HepG2 (cell line): ENCODE measurements at regions not wholly inside any gene's neighbourhood (a gene's known extent, or its start where the extent isn't known, plus 50 kb on each side); places are given as distances from the start of the nearest gene placed in this dataset.

Experiments
- ATAC-seq: fragments of 200-7000 bp; cut with Tn5 transposase; 3 replicates; pipeline ENCODE4 v1.9.1; 2020; ENCODE audit warnings: mild to moderate bottlenecking, moderate library complexity
- BruUV-seq: library from RNA; stranded (reverse); fragments of 400-500 nt; replicated peaks from 2 replicates; lab custom pipeline; 2021; lab: Mats Ljungman, UMichigan
- CTCF ChIA-PET: fragments of 300-600 bp; formaldehyde crosslinking; extraction: SDS; loops from one replicate; lab custom pipeline; 2021; ENCODE audit warnings: low total read pairs, inconsistent platforms, low intra/inter-chr PET ratio; lab: Yijun Ruan, JAX
- POLR2A ChIA-PET: fragments of 350-600 bp; sonication (Branson Sonifier 250); formaldehyde crosslinking; loops from one replicate; lab custom pipeline; 2020; ENCODE audit warnings: antibody characterized with exemption, inconsistent platforms; lab: Yijun Ruan, JAX
- DNase-seq: peaks from one replicate; pipeline ENCODE4 v3.0.0-alpha.2; 2015; ENCODE audit warnings: low spot score
- FAIRE-seq: peaks from 3 replicates; lab custom pipeline; 2011; peaks lifted over from hg19 to GRCh38; lab: Jason Lieb, UNC
- H2AFZ ChIP-seq: one replicate; pipeline ENCODE4 v1.6.1; 2011; ENCODE audit warnings: low read length, inconsistent platforms
- H3K27ac ChIP-seq: fragments of 300-600 bp; 3 replicates; pipeline ENCODE4 v1.8.0; 2011; ENCODE audit warnings: mixed run types, mild to moderate bottlenecking, mixed read lengths, low read length, inconsistent platforms; ENCODE audit not compliant: insufficient read depth; ENCODE audit errors: extremely low read length
- H3K27me3 ChIP-seq, 2 experiments: fragments of 200-600 bp in 1 of 2; 2 replicates in 1 of 2; 3 replicates in 1 of 2; pipeline versions ENCODE4 v1.6.0 to v1.8.0; 2011; ENCODE audit warnings: low read length in 2 of 2, mild to moderate bottlenecking in 2 of 2, moderate library complexity in 2 of 2, inconsistent platforms in 1 of 2; ENCODE audit not compliant: insufficient read depth in 2 of 2, control insufficient read depth in 1 of 2
- H3K36me3 ChIP-seq, 2 experiments: fragments of 200-600 bp in 1 of 2; replicated peaks in 1 of 2; 2 replicates in 1 of 2; 3 replicates in 1 of 2; pipeline versions ENCODE4 v1.5.1 to v1.8.0; 2011; ENCODE audit warnings: low read length in 2 of 2, inconsistent platforms in 1 of 2; ENCODE audit not compliant: insufficient read depth in 2 of 2, control insufficient read depth in 1 of 2
- H3K4me1 ChIP-seq: 2 replicates; pipeline ENCODE4 v1.5.1; 2012; ENCODE audit warnings: low read length, inconsistent platforms; ENCODE audit not compliant: insufficient read depth
- H3K4me2 ChIP-seq: 2 replicates; pipeline ENCODE4 v1.6.0; 2011; ENCODE audit warnings: low read depth, low read length, inconsistent platforms
- H3K4me3 ChIP-seq, 3 experiments: fragments of 200-600 bp in 1 of 3; sonication (generic), shearing (Covaris generic) in 1 of 3; replicated peaks in 1 of 3; 2 replicates each; pipeline ENCODE4 v1.5.1; 2011 to 2016; ENCODE audit warnings: low read length in 3 of 3, inconsistent platforms in 2 of 3, low read depth in 2 of 3, mild to moderate bottlenecking in 2 of 3, control low read depth in 1 of 3, mixed read lengths in 1 of 3; ENCODE audit not compliant: insufficient read depth in 1 of 3
- H3K79me2 ChIP-seq: one replicate; pipeline ENCODE4 v1.6.1; 2011; ENCODE audit warnings: low read length, inconsistent platforms; ENCODE audit not compliant: insufficient read depth
- H3K9ac ChIP-seq: 2 replicates; pipeline ENCODE4 v1.6.0; 2011; ENCODE audit warnings: mild to moderate bottlenecking, low read depth, low read length, inconsistent platforms; ENCODE audit not compliant: insufficient read depth
- H3K9me3 ChIP-seq: 2 replicates; pipeline ENCODE4 v1.5.1; 2012; ENCODE audit warnings: mild to moderate bottlenecking, low read length
- H4K20me1 ChIP-seq: 2 replicates; pipeline ENCODE4 v1.6.0; 2011; ENCODE audit warnings: inconsistent platforms, mild to moderate bottlenecking, low read length, moderate library complexity; ENCODE audit not compliant: insufficient read depth
- AKAP8 ChIP-seq: sonication (generic); formaldehyde crosslinking; IDR thresholded peaks from 2 replicates; pipeline ENCODE4 v1.5.1; 2020; ENCODE audit warnings: mild to moderate bottlenecking, missing genetic modification reagents
- CHD2 ChIP-seq: IDR thresholded peaks from 2 replicates; pipeline ENCODE4 v1.6.1; 2011; ENCODE audit warnings: low read depth, low read length, improper control_type of control experiment
- EED ChIP-seq: sonication (generic); formaldehyde crosslinking; IDR thresholded peaks from 2 replicates; pipeline ENCODE4 v1.5.0; 2020; ENCODE audit warnings: mild to moderate bottlenecking, missing genetic modification reagents
- EZH2 ChIP-seq: conservative IDR thresholded peaks from 2 replicates; pipeline ENCODE4 v1.6.1; 2012; ENCODE audit warnings: mild to moderate bottlenecking, low read depth, low read length, moderate library complexity
- MLXIP ChIP-seq: sonication (generic); formaldehyde crosslinking; IDR thresholded peaks from 2 replicates; pipeline ENCODE4 v1.9.0; 2021; ENCODE audit warnings: missing genetic modification reagents, borderline replicate concordance
- PAF1 ChIP-seq: IDR thresholded peaks from 2 replicates; pipeline ENCODE4 v1.6.1; 2016; ENCODE audit warnings: missing genetic modification reagents, missing compliant biosample characterization
- SAP130 ChIP-seq: IDR thresholded peaks from 2 replicates; pipeline ENCODE4 v1.6.1; 2016; ENCODE audit warnings: low read depth
- TGIF2 ChIP-seq: IDR thresholded peaks from 2 replicates; pipeline ENCODE4 v1.6.1; 2016; ENCODE audit warnings: control low read depth, missing compliant biosample characterization
- ZKSCAN1 ChIP-seq: fragments of 150-350 bp; IDR thresholded peaks from 2 replicates; pipeline ENCODE4 v1.6.1; 2014; ENCODE audit warnings: low read length
- ZNF12 ChIP-seq: sonication (generic); formaldehyde crosslinking; IDR thresholded peaks from 2 replicates; pipeline ENCODE4 v1.5.0; 2020; ENCODE audit warnings: missing genetic modification reagents
- ZNF207 ChIP-seq: fragments of 450-650 bp; IDR thresholded peaks from 2 replicates; pipeline ENCODE4 v1.6.1; 2016; ENCODE audit warnings: antibody characterized with exemption, borderline replicate concordance
- ZNF550 ChIP-seq: sonication (generic); formaldehyde crosslinking; IDR thresholded peaks from 2 replicates; pipeline ENCODE4 v1.4.0; 2020; ENCODE audit warnings: mild to moderate bottlenecking, missing genetic modification reagents, borderline replicate concordance
- ZNF644 ChIP-seq: IDR thresholded peaks from 2 replicates; pipeline ENCODE4 v1.6.1; 2016; ENCODE audit warnings: low read depth
- ZNF83 ChIP-seq: sonication (generic); formaldehyde crosslinking; IDR thresholded peaks from 2 replicates; pipeline ENCODE4 v1.4.0; 2020; ENCODE audit warnings: missing genetic modification reagents, mild to moderate bottlenecking, borderline replicate concordance
- WGBS: methylation state at CpG from one replicate; pipeline ENCODE4 v1.1.6; 2017; ENCODE audit warnings: low lambda C conversion rate; 5-methylcytosine and 5-hydroxymethylcytosine counted together
- in situ Hi-C: cut with HindIII; loops from 2 replicates; pipeline ENCODE4 v1.10.0; 2017; ENCODE audit warnings: low pct_unique_long_range_greater_than_20kb; ENCODE audit not compliant: extremely low pct_ligation_motif_present
- intact Hi-C: fragments of 100-400 bp; cut with micrococcal nuclease; formaldehyde crosslinking; loops from one replicate; pipeline ENCODE4 v1.10.0; 2022; ENCODE audit not compliant: unreplicated experiment
- TF ChIP-seq, protein P1 (sequence below): sonication (generic); formaldehyde crosslinking; IDR thresholded peaks from 2 replicates; pipeline ENCODE4 v1.5.1; 2020; ENCODE audit warnings: mild to moderate bottlenecking, missing genetic modification reagents, moderate library complexity
- TF ChIP-seq, protein P2 (sequence below), 2 experiments: sonication (generic) in 1 of 2; formaldehyde crosslinking in 1 of 2; IDR thresholded peaks; 2 replicates each; pipeline versions ENCODE4 v1.4.0 to v1.6.1; 2016 to 2020; ENCODE audit warnings: borderline replicate concordance in 1 of 2, low read depth in 1 of 2, mild to moderate bottlenecking in 1 of 2, missing genetic modification reagents in 1 of 2
- TF ChIP-seq, protein P3 (sequence below): IDR thresholded peaks from 2 replicates; pipeline ENCODE4 v1.6.1; 2016; ENCODE audit warnings: low read depth, borderline replicate concordance

GRCh38 chr2:144893464-144893863, 373.5 kb upstream of the ZEB2 start:
- Histone ChIP-seq H3K79me2 (no peaks in the 10 kb centered on the region), H3K36me3 (no peaks in the 10 kb centered on the region), H3K4me3 (no peak overlapping the region), H3K27me3 (no peaks in the 10 kb centered on the region), H3K9me3 (no peaks in the 10 kb centered on the region), H4K20me1 (no peaks in the 10 kb centered on the region), H3K4me2 (no peak overlapping the region), H3K27ac (no peak overlapping the region), H3K9ac (no peak overlapping the region), H2AFZ (no peak overlapping the region), H3K4me1 (no peaks in the 10 kb centered on the region)
- no TSS peak for BruUV-seq
- FAIRE-seq (no peak), ATAC-seq (no peak), DNase-seq (no peak)
- no peak for TF ChIP-seq SAP130 (CRISPR knock-in tag)
- TF ChIP-seq EED: no peak
- TF ChIP-seq AKAP8 (CRISPR knock-in tag): no peak
- no peak for TF ChIP-seq MLXIP (CRISPR knock-in tag)
- no peak for TF ChIP-seq ZNF207
- no peak for TF ChIP-seq ZKSCAN1
- TF ChIP-seq PAF1 (CRISPR knock-in tag): no peak
- TF ChIP-seq EZH2: no peak
- no peak for TF ChIP-seq ZNF12 (CRISPR knock-in tag)
- no peak for TF ChIP-seq TGIF2 (CRISPR knock-in tag)
- TF ChIP-seq CHD2: no peak
- TF ChIP-seq ZNF644 (CRISPR knock-in tag): no peak
- no peak for TF ChIP-seq ZNF83 (CRISPR knock-in tag)
- TF ChIP-seq ZNF550 (CRISPR knock-in tag): no peak
- TF ChIP-seq, protein P1, sequence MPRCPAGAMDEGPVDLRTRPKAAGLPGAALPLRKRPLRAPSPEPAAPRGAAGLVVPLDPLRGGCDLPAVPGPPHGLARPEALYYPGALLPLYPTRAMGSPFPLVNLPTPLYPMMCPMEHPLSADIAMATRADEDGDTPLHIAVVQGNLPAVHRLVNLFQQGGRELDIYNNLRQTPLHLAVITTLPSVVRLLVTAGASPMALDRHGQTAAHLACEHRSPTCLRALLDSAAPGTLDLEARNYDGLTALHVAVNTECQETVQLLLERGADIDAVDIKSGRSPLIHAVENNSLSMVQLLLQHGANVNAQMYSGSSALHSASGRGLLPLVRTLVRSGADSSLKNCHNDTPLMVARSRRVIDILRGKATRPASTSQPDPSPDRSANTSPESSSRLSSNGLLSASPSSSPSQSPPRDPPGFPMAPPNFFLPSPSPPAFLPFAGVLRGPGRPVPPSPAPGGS: no peak
- TF ChIP-seq, protein P2, sequence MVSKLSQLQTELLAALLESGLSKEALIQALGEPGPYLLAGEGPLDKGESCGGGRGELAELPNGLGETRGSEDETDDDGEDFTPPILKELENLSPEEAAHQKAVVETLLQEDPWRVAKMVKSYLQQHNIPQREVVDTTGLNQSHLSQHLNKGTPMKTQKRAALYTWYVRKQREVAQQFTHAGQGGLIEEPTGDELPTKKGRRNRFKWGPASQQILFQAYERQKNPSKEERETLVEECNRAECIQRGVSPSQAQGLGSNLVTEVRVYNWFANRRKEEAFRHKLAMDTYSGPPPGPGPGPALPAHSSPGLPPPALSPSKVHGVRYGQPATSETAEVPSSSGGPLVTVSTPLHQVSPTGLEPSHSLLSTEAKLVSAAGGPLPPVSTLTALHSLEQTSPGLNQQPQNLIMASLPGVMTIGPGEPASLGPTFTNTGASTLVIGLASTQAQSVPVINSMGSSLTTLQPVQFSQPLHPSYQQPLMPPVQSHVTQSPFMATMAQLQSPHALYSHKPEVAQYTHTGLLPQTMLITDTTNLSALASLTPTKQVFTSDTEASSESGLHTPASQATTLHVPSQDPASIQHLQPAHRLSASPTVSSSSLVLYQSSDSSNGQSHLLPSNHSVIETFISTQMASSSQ (IDR thresholded peaks at IDR 0.05; ENCODE audit: low read depth): no peak
- TF ChIP-seq, protein P2 (CRISPR knock-in tag; IDR thresholded peaks at IDR 0.05; ENCODE audit: borderline replicate concordance): no peak
- TF ChIP-seq, protein P3, sequence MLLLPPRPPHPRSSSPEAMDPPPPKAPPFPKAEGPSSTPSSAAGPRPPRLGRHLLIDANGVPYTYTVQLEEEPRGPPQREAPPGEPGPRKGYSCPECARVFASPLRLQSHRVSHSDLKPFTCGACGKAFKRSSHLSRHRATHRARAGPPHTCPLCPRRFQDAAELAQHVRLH (CRISPR knock-in tag): no peak
- POLR2A ChIA-PET: no interaction called here
- WGBS: 3% methylated on average over 4 of the region's 4 CpGs
- CTCF ChIA-PET: no interaction called here
- in situ Hi-C loops (no loop called here), intact Hi-C loops (loop anchor here (5.0 kb wide), 1 partner anchor 731 kb away; no protein-coding TSS in a partner anchor)
